NCI-H226 (cell line): ENCODE measurements at regions not wholly inside any gene's neighbourhood (a gene's known extent, or its start where the extent isn't known, plus 50 kb on each side); places are given as distances from the start of the nearest gene placed in this dataset.
"Not testable (repeated sequence)": the region's sequence is repeated elsewhere in the genome, so short reads cannot be mapped to it uniquely, and the experiment has no call there.

Experiments
- DNase-seq: peaks from one replicate; pipeline ENCODE4 v3.0.0-alpha.2; 2015

DNA sequence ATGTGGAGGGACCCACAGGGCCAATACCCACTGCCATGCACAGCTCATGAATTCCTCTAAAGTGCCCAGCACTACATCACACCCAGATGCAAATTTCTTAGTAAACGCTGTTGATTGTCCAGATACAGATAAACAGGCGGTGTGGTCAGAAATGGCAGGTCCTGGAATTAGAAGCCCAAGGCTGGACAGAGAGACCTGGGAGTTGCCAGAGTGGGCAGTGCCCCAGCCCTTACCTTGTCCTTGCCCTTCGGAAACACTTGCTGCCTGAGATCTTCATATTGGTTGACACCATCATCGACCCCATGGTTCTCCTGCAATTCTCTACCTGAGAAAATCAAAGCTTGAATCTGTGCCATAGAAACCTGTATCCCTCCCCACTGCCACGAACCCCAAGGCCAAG is 149.3 kb upstream of the ETV3 start:
- DNase-seq = no peak

- DNase-seq = no peak
Measured at GRCh38 chr1:157286646-157287420, 148.6 kb upstream of the ETV3 start.

DNA sequence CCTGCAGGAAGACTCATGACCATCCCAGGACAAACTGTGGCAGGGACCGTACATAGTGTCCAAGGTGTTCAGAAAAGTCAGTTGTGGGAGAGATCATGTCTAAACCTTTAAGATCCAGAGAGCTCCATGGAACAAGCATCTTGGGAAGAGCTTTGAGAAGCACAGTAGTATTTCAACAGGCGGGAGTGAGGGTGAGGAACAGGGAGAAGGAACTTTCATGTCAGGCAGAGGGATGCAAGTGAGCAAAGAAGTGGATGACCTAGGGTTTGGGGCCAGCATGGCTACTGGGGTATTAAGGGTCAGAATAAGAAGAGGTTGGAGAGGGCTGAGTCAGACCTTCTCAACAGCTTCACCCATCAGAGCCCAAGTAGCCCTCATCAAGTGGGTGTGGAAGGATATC is 147.9 kb upstream of the ETV3 start:
- DNase-seq = no peak

GRCh38 chr1:157284451-157284850 is 146.3 kb upstream of the ETV3 start:
- no peak for DNase-seq

- no peak for DNase-seq
Measured at GRCh38 chr1:157279802-157280140, 141.6 kb upstream of the ETV3 start.

- no peak for DNase-seq
Measured at GRCh38 chr1:157279138-157279801, 141.1 kb upstream of the ETV3 start.

GRCh38 chr1:157278383-157279137 is 140.4 kb upstream of the ETV3 start:
- DNase-seq = no peak

DNA sequence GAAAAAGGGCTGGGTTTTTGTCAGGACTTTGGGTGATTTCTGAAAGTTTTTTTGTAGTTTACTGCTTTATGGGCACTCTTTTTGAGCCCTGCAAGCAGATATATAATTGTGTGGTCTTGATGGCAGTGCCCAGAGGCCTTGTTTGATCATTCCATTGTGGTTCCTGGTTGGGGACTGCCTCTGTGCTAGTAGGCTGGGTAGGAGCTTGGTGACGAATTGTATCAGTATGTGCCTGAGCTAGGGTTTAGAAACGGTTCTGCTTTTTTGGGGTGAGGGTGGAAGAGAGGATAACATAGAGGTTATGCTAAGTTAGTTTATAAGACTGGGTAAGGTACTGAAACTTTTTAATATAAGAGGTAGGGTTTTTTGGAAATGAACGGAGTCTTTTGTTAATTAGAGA is 139.7 kb upstream of the ETV3 start:
- DNase-seq = no peak

- no peak for DNase-seq
Measured at GRCh38 chr1:157277281-157277680, 139.1 kb upstream of the ETV3 start.

GRCh38 chr1:157274698-157275534 is 136.7 kb upstream of the ETV3 start:
- peak; percentile 62 for DNase-seq

DNA sequence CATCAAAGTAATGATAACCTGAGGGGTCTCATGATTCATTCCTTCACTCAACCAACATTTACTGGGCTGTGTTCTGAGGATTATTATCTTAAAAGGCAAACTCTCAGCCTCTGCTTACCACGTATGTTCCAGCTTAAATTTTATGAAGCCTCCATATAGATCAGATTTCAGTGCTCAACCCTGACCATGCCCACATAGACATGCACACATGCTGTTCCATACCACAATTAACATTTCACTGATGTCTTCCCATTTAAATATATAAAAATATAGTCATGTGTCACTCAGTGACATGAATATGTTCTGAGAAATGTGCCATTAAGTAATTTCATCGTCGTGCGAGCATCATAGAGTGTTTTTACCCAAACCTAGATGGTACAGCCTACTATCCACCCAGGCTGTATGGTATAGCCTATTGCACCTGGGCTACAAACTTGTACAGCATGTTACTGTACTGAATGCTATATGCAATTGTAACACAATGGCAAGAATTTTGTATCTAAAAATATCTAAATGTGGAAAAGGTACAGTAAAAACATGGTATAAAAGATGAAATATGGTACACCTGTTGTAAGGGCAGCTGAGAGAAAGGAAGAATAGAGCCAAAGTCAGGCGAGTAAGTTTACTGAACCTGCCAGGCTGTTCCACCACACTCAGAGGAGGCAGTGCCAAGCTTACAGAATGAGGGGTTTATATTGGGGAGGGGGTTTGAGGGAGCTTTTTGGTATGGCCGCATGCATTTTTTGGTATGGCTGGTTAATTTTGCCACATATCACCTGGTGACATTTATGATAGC is 134.7 kb upstream of the ETV3 start:
- no peak for DNase-seq

DNA sequence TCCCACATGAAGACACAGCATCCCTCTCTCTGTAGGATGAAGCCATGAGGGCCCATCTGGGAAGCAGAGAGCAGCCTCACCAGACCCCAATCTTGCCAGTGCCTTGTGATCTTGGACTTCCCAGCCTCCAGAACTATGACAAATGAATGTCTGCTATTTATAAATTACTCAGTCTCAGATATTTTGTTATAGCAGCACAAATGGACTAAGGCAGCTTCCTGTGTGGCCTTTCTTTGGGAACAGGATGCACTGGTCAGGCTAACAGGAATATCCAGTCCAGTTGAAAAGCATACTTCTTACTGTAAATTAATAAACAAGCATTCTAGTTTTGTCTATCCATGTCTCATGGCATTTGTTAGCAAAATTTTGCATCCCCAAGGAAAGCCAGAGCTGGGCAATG is 134.1 kb upstream of the ETV3 start:
- DNase-seq = no peak

- no peak for DNase-seq
Measured at GRCh38 chr1:157270705-157271274, 132.6 kb upstream of the ETV3 start.

DNA sequence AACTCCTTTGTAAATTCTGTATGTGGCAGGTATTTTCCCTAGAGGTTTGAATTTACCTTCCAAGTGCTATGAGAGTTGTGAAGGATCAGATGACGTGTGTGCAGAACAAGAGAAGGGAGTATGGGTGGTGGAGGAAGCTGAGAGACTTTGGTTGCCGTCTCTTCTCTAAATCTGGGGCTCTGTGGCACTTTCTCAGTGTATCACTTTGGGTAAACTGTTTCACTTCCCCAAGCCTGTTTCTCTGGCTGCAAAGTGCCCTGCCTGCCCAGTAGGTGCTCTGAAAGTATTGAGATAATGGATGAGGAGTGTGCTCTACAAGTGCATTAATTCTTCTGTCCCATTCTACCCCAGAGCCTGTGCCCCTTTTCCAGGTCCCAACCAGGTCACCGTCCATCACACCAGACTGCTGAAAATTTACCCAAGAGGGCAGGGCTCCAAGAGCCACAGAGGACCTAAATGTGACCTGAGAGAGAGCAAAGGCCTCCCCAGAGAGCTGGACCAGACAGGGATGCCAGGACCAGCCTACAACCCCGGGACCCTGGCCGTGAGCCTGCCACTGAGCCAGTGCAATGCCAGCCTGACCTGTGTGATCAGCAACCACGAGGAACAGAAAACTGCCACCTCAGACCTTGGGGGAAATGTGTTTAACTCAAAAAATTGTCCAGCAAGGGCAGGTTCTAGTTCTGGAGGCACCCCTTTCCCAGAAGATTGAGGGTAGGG is 131.6 kb upstream of the ETV3 start:
- no peak for DNase-seq

- no peak for DNase-seq
Measured at GRCh38 chr1:157262891-157263290, 124.7 kb upstream of the ETV3 start.

DNA sequence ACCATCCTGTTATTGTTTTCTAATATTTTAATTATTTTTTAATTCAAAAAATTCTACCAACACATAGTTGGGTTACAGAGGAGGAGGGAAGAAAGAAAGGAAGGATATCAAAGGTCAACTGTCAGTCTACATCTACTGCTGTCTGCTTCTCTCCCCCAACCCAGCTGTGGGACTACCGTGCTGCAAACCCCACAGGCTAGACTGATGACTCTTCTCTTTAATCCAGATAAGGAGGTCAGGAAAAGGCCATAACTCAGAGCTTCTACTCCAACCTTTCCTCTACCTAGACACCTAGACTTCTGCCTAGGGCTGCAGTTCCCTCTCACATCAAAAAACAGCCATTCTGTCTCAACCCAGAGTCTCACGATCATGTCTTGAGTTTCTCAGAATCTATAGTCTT is 124.2 kb upstream of the ETV3 start:
- DNase-seq = no peak

DNA sequence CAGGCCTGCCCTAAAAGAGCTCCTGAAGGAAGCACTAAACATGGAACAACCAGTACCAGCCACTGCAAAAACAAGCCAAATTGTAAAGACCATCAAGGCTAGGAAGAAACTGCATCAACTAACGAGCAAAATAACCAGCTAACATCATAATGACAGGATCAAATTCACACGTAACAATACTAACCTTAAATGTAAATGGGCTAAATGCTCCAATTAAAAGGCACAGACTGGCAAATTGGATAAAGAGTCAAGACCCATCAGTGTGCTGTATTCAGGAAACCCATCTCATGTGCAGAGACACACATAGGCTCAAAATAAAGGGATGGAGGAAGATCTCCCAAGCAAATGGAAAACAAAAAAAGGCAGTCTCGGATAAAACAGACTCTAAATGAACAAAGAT is 117.7 kb upstream of the ETV3 start:
- not testable (repeated sequence) for DNase-seq

DNA sequence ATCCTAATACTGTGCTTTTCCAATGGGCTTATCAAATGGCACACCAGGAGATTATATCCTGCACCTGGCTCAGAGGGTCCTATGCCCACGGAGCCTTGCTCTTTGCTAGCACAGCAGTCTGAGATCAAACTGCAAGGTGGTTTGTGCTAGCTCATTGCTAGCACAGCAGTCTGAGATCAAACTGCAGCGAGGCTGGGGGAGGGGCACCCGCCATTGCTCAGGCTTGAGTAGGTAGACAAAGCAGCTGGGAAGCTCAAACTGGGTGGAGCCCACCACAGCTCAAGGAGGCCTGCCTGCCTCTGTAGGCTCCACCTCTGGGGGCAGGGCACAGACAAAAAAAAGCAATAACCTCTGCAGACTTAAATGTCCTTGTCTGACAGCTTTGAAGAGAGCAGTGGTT is 116.0 kb upstream of the ETV3 start:
- not testable (repeated sequence) for DNase-seq

- DNase-seq = no peak
Measured at GRCh38 chr1:157252473-157252872, 114.3 kb upstream of the ETV3 start.

DNA sequence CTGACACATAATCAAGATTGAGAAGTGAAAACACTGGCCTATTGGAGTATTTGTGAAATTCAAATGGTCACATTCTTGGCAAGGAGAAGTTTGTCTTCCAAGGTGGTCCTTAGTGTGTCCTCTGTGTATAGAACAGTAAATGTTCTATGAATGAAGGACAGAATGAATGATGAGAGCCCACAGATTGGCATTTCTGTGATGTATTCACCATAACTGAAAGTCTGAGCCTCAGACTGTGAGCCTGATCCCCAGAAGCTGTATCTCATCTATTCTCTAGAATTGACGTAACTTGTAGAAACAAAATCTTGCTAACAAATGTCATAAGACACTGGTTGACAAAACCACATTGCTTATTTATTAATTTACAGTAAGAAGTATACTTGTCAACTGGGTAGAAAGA is 111.5 kb upstream of the ETV3 start:
- DNase-seq = no peak

DNA sequence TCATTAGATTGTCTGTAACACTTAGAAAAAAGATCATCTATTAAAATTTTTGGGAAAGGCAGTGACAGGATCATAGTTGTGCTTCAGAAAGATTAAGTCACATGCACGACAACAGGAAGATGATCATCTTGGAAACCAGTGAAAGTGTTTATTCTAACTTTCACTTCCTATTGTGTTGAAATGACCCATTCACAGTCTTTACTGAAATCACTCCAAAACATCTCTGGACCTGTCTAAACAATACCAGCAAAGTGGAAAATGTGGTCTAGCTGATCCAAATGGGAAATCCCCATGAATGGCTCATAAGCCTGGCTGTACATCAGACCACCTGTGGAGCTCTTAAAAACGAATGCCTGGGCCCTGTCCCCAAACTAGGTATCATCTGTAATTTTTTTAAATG is 111.1 kb upstream of the ETV3 start:
- DNase-seq = no peak

- not testable (repeated sequence) for DNase-seq
Measured at GRCh38 chr1:157247764-157248049, 109.5 kb upstream of the ETV3 start.
